GM06990 (cell line): ENCODE measurements at regions not wholly inside any gene's neighbourhood (a gene's known extent, or its start where the extent isn't known, plus 50 kb on each side); places are given as distances from the start of the nearest gene placed in this dataset.

Source experiments
- DNase-seq: peaks from one replicate; pipeline ENCODE4 v3.0.0-alpha.2; 2011; ENCODE audit not compliant: insufficient read length; ENCODE audit errors: extremely low read depth
- H3K27me3 ChIP-seq: replicated peaks from 2 replicates; pipeline ENCODE4 v1.6.0; 2011; ENCODE audit warnings: low read length; ENCODE audit not compliant: control insufficient read depth, insufficient read depth
- H3K36me3 ChIP-seq: 2 replicates; pipeline ENCODE4 v1.5.1; 2011; ENCODE audit warnings: low read length; ENCODE audit not compliant: control insufficient read depth, insufficient read depth
- H3K4me3 ChIP-seq: replicated peaks from 2 replicates; pipeline ENCODE4 v1.5.1; 2011; ENCODE audit warnings: low read depth, mild to moderate bottlenecking, control low read depth, low read length
- CTCF ChIP-seq: IDR thresholded peaks from 2 replicates; pipeline ENCODE4 v1.5.1; 2011; ENCODE audit warnings: low read length, control low read depth, mild to moderate bottlenecking, inconsistent platforms; ENCODE audit not compliant: insufficient read depth, poor library complexity, severe bottlenecking

- no peak for DNase-seq
- TF ChIP-seq CTCF: no peak
- no peaks in the 10 kb centered on the region for H3K27me3 ChIP-seq
Measured at GRCh38 chr2:235162837-235163197, 211.0 kb downstream of the SH3BP4 start.

GRCh38 chr2:235165136-235165535, 213.3 kb downstream of the SH3BP4 start:
- Histone ChIP-seq H3K27me3 (no peaks in the 10 kb centered on the region), H3K4me3 (no peak overlapping the region), H3K36me3 (no peaks in the 10 kb centered on the region)
- DNase-seq: no peak
- TF ChIP-seq CTCF: no peak

More at GRCh38 chr2:235162837-235163197, 211.0 kb downstream of the SH3BP4 start:
- Histone ChIP-seq H3K4me3 (no peak overlapping the region), H3K36me3 (no peaks in the 10 kb centered on the region)

GRCh38 chr2:235165631-235166030, 213.8 kb downstream of the SH3BP4 start:
- H3K27me3 ChIP-seq: no peaks in the 10 kb centered on the region
- no peak for TF ChIP-seq CTCF
- no peaks in the 10 kb centered on the region for H3K36me3 ChIP-seq
- no peak overlapping the region for H3K4me3 ChIP-seq
- DNase-seq: no peak

- no peak for DNase-seq
- H3K4me3 ChIP-seq: no peak overlapping the region
- TF ChIP-seq CTCF: no peak
- no peaks in the 10 kb centered on the region for H3K36me3 ChIP-seq
- H3K27me3 ChIP-seq: no peaks in the 10 kb centered on the region
Measured at GRCh38 chr2:235168174-235168979, 216.6 kb downstream of the SH3BP4 start.

- Histone ChIP-seq H3K36me3 (no peaks in the 10 kb centered on the region), H3K27me3 (no peaks in the 10 kb centered on the region), H3K4me3 (no peak overlapping the region)
- DNase-seq: no peak
- TF ChIP-seq CTCF: no peak
Measured at GRCh38 chr2:235170016-235170415, 218.2 kb downstream of the SH3BP4 start.
